Trophoblast cell (in vitro differentiated cells and primary cell): ENCODE measurements at regions not wholly inside any gene's neighbourhood (a gene's known extent, or its start where the extent isn't known, plus 50 kb on each side); places are given as distances from the start of the nearest gene placed in this dataset.

Source experiments
- DNase-seq, 2 donors: peaks; one replicate each; pipeline ENCODE4 v3.0.0-alpha.2; 2016
- H2AFZ ChIP-seq: 2 replicates; pipeline ENCODE4 v1.6.1; 2013; ENCODE audit warnings: low read length, moderate library complexity, mild to moderate bottlenecking; ENCODE audit not compliant: insufficient read depth, poor library complexity
- H2AK5ac ChIP-seq: 2 replicates; pipeline ENCODE4 v1.6.1; 2013; ENCODE audit warnings: mild to moderate bottlenecking, low read length
- H2BK120ac ChIP-seq: 2 replicates; pipeline ENCODE4 v1.6.1; 2013; ENCODE audit warnings: low read length, mild to moderate bottlenecking, moderate library complexity; ENCODE audit not compliant: insufficient read depth, poor library complexity
- H2BK12ac ChIP-seq: 2 replicates; pipeline ENCODE4 v1.6.1; 2013; ENCODE audit warnings: mild to moderate bottlenecking, low read length, moderate library complexity
- H2BK5ac ChIP-seq: 2 replicates; pipeline ENCODE4 v1.6.1; 2013; ENCODE audit warnings: low read length, low read depth, moderate library complexity, mild to moderate bottlenecking; ENCODE audit not compliant: poor library complexity
- H3K14ac ChIP-seq: 2 replicates; pipeline ENCODE4 v1.6.1; 2013; ENCODE audit warnings: mild to moderate bottlenecking, low read length
- H3K18ac ChIP-seq: 2 replicates; pipeline ENCODE4 v1.6.1; 2013; ENCODE audit warnings: mild to moderate bottlenecking, low read length
- H3K23ac ChIP-seq: 2 replicates; pipeline ENCODE4 v1.6.1; 2013; ENCODE audit warnings: low read length
- H3K27ac ChIP-seq: 2 replicates; pipeline ENCODE4 v1.5.1; 2013; ENCODE audit warnings: low read depth, mild to moderate bottlenecking, inconsistent platforms, low read length, moderate library complexity
- H3K27me3 ChIP-seq: 2 replicates; pipeline ENCODE4 v1.6.1; 2013; ENCODE audit warnings: inconsistent platforms, mild to moderate bottlenecking, low read length, moderate library complexity; ENCODE audit not compliant: insufficient read depth
- H3K36me3 ChIP-seq, 2 experiments: 1 replicate in 1 of 2; 2 replicates in 1 of 2; pipeline ENCODE4 v1.6.1; 2013; ENCODE audit warnings: low read length in 2 of 2, mild to moderate bottlenecking in 2 of 2, moderate library complexity in 1 of 2; ENCODE audit not compliant: insufficient read depth in 2 of 2, control insufficient read depth in 1 of 2
- H3K4ac ChIP-seq: 2 replicates; pipeline ENCODE4 v1.6.1; 2013; ENCODE audit warnings: low read depth, mild to moderate bottlenecking, low read length, moderate library complexity
- H3K4me1 ChIP-seq, 2 experiments: 1 replicate in 1 of 2; 2 replicates in 1 of 2; pipeline ENCODE4 v1.6.1; 2013; ENCODE audit warnings: low read length in 2 of 2, mild to moderate bottlenecking in 2 of 2, moderate library complexity in 1 of 2; ENCODE audit not compliant: insufficient read depth in 2 of 2, control insufficient read depth in 1 of 2
- H3K4me2 ChIP-seq: 2 replicates; pipeline ENCODE4 v1.6.1; 2013; ENCODE audit warnings: inconsistent platforms, mild to moderate bottlenecking, low read length, moderate library complexity
- H3K4me3 ChIP-seq: 2 replicates; pipeline ENCODE4 v1.5.1; 2013; ENCODE audit warnings: mild to moderate bottlenecking, low read depth, low read length, inconsistent platforms
- H3K79me1 ChIP-seq: one replicate; pipeline ENCODE4 v1.6.1; 2013; ENCODE audit warnings: low read length
- H3K79me2 ChIP-seq: 2 replicates; pipeline ENCODE4 v1.6.1; 2013; ENCODE audit warnings: low read length, mild to moderate bottlenecking; ENCODE audit not compliant: control insufficient read depth, insufficient read depth, poor library complexity
- H3K9ac ChIP-seq: 2 replicates; pipeline ENCODE4 v1.6.1; 2013; ENCODE audit warnings: mild to moderate bottlenecking, low read length
- H3K9me3 ChIP-seq: 2 replicates; pipeline ENCODE4 v1.6.1; 2013; ENCODE audit warnings: low read depth, mild to moderate bottlenecking, control low read depth, inconsistent platforms, low read length; ENCODE audit not compliant: insufficient read depth
- H4K12ac ChIP-seq: 2 replicates; pipeline ENCODE4 v1.6.1; 2013; ENCODE audit warnings: low read depth, mild to moderate bottlenecking, low read length, moderate library complexity
- H4K8ac ChIP-seq: 2 replicates; pipeline ENCODE4 v1.6.1; 2013; ENCODE audit warnings: low read depth, mild to moderate bottlenecking, low read length, moderate library complexity
- H4K91ac ChIP-seq: one replicate; pipeline ENCODE4 v1.6.1; 2013; ENCODE audit warnings: low read depth, mild to moderate bottlenecking, low read length, moderate library complexity
- WGBS: extraction: QIAGEN DNeasy Blood & Tissue Kit; methylation state at CpG from one replicate; pipeline ENCODE4 v1.1.7; 2013; ENCODE audit warnings: missing lambda C conversion rate; ENCODE audit not compliant: insufficient read length, insufficient coverage; ENCODE audit errors: extremely low coverage; 5-methylcytosine and 5-hydroxymethylcytosine counted together

DNA sequence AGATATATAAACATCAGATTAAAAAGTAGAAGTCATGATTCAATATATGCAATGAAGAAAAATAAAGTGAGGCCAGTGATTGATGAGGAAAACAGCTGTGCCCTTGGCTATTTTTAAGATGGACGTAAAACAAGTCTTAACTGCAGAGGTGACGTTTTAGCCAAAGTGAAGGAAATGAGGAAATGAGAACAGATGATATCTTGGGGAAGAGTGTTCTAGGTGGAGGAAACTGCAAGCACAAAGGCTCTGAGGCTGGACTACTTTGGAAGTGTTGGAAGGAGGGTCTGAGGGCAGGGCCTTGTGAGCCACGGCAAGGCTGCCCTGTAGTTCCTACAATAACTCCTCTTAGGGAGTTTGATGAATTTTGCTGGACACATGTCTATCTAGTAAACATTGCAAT lies 140.5 kb upstream of the AKR1E2 start:
- peaks cover 0 to 5% of the 10 kb centered on the region in 2 experiments for H3K4me1 ChIP-seq
- H3K4me3 ChIP-seq: no peak overlapping the region
- H2BK5ac ChIP-seq: no peak overlapping the region
- H3K9me3 ChIP-seq: no peaks in the 10 kb centered on the region
- no peak overlapping the region for H3K27ac ChIP-seq
- DNase-seq: no peak
- H3K14ac ChIP-seq: no peak overlapping the region
- no CpG with 5 or more reads among the region's 3 CpGs for WGBS
- H3K79me1 ChIP-seq: no peaks in the 10 kb centered on the region
- no peak overlapping the region for H4K8ac ChIP-seq
- H3K18ac ChIP-seq: no peak overlapping the region
- no peak overlapping the region for H3K23ac ChIP-seq
- peak overlapping the region; percentile 50 for H4K91ac ChIP-seq
- no peak overlapping the region for H3K4ac ChIP-seq
- no peaks in the 10 kb centered on the region for H3K79me2 ChIP-seq
- no peak overlapping the region for H2BK120ac ChIP-seq
- no peak overlapping the region for H3K4me2 ChIP-seq
- H3K27me3 ChIP-seq: no peaks in the 10 kb centered on the region
- H3K9ac ChIP-seq: no peak overlapping the region
- H4K12ac ChIP-seq: no peak overlapping the region
- no peaks in the 10 kb centered on the region for H3K36me3 ChIP-seq
- H2BK12ac ChIP-seq: peak overlapping the region; percentile 21
- no peak overlapping the region for H2AK5ac ChIP-seq
- no peak overlapping the region for H2AFZ ChIP-seq

DNA sequence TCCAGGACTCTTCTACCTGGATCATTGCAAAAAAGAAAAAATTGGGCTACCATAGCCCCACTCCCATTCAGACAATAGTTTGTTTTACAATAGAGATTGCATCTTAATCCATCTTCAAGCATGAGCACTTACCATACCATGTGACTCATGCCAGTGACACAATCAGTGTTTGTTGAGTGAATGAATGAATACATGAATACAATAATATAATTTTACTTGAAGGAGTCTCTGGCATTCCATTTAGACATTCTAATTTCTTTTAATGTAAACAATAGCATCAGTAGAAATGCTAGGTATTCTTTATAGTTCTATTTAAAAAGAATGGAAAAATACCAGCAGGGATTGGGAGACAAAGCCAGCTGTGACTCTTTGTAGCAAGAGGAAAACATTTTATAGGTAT lies 141.6 kb upstream of the AKR1E2 start:
- H3K23ac ChIP-seq: no peak overlapping the region
- H3K27me3 ChIP-seq: no peaks in the 10 kb centered on the region
- peaks cover 0 to 5% of the 10 kb centered on the region in 2 experiments for H3K4me1 ChIP-seq
- no peak overlapping the region for H3K18ac ChIP-seq
- H2BK120ac ChIP-seq: no peak overlapping the region
- H4K8ac ChIP-seq: no peak overlapping the region
- no peak overlapping the region for H2AK5ac ChIP-seq
- no peak overlapping the region for H2BK5ac ChIP-seq
- no peaks in the 10 kb centered on the region for H3K9me3 ChIP-seq
- H4K12ac ChIP-seq: no peak overlapping the region
- no peak overlapping the region for H3K27ac ChIP-seq
- H3K4ac ChIP-seq: no peak overlapping the region
- no peak overlapping the region for H4K91ac ChIP-seq
- no peaks in the 10 kb centered on the region for H3K79me2 ChIP-seq
- no peak overlapping the region for H3K14ac ChIP-seq
- no peaks in the 10 kb centered on the region for H3K36me3 ChIP-seq
- H2BK12ac ChIP-seq: no peak overlapping the region
- no peak overlapping the region for H2AFZ ChIP-seq
- no peak overlapping the region for H3K4me2 ChIP-seq
- no peak overlapping the region for H3K9ac ChIP-seq
- peak in 1 of 2 donors; percentile 50 for DNase-seq
- no peak overlapping the region for H3K4me3 ChIP-seq
- H3K79me1 ChIP-seq: no peaks in the 10 kb centered on the region

DNA sequence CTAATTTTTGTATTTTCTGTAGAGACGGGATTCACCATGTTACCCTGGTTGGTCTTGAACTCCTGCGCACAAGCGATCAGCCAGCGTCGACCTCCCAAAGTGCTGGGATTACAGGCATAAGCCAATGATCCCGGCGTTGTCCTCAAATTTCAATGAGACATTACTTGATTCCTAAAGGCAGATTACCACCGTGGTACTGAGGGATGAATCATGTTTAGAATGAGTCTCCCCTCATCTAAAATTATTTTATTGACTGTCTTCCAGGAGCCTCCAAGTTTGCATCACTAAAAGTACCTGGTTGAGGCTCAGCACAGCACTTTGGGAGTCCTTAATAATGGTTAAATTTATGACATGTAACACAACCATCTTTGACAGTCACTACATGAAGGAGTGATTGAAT lies 142.2 kb upstream of the AKR1E2 start:
- Histone ChIP-seq H4K91ac (no peak overlapping the region), H3K4me3 (no peak overlapping the region), H2BK5ac (no peak overlapping the region), H2AK5ac (no peak overlapping the region), H3K79me1 (no peaks in the 10 kb centered on the region), H3K18ac (no peak overlapping the region), H4K8ac (no peak overlapping the region), H3K14ac (no peak overlapping the region), H4K12ac (no peak overlapping the region), H3K27ac (no peak overlapping the region), H2BK12ac (no peak overlapping the region), H3K9ac (no peak overlapping the region), H3K4ac (no peak overlapping the region), H2AFZ (no peak overlapping the region), H3K27me3 (no peaks in the 10 kb centered on the region), H3K36me3 (no peaks in the 10 kb centered on the region), H3K4me1 (peaks cover 0 to 5% of the 10 kb centered on the region in 2 experiments), H3K79me2 (no peaks in the 10 kb centered on the region), H3K23ac (no peak overlapping the region), H2BK120ac (no peak overlapping the region), H3K4me2 (no peak overlapping the region), H3K9me3 (no peaks in the 10 kb centered on the region)
- no peak for DNase-seq
- WGBS: no CpG with 5 or more reads among the region's 8 CpGs

DNA sequence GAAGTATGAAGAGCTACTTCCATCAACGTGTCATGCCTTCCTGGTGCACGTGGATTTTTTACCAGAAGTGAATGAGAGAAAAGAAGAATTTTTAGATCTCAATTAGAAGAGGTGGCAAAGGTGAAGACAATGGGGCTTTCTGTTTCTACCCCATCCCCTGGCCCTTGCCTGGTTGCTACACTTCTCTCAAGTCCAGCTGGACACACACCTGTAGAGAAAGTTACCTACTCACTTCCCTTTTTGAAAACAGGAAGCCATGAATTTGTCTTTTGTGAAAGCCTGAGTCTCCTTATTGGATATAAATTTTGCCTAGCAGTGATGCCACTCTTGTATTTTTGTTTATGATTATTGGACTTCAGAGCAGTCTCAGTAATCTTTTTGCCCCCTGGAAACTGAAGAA lies 142.9 kb upstream of the AKR1E2 start:
- H3K14ac ChIP-seq: no peak overlapping the region
- no peak overlapping the region for H2BK12ac ChIP-seq
- no peak overlapping the region for H2AFZ ChIP-seq
- no peak overlapping the region for H3K27ac ChIP-seq
- H3K4me1 ChIP-seq: peaks cover 0 to 5% of the 10 kb centered on the region in 2 experiments
- no peaks in the 10 kb centered on the region for H3K79me2 ChIP-seq
- no peak overlapping the region for H4K91ac ChIP-seq
- no peak overlapping the region for H3K9ac ChIP-seq
- DNase-seq: no peak
- no peaks in the 10 kb centered on the region for H3K79me1 ChIP-seq
- H4K8ac ChIP-seq: no peak overlapping the region
- H2BK5ac ChIP-seq: no peak overlapping the region
- H3K27me3 ChIP-seq: no peaks in the 10 kb centered on the region
- H2BK120ac ChIP-seq: peak overlapping the region; percentile 18
- H4K12ac ChIP-seq: no peak overlapping the region
- H3K36me3 ChIP-seq: no peaks in the 10 kb centered on the region
- no peak overlapping the region for H3K4me3 ChIP-seq
- no peak overlapping the region for H2AK5ac ChIP-seq
- no peak overlapping the region for H3K4me2 ChIP-seq
- H3K9me3 ChIP-seq: no peaks in the 10 kb centered on the region
- H3K23ac ChIP-seq: no peak overlapping the region
- no peak overlapping the region for H3K18ac ChIP-seq
- no CpG with 5 or more reads among the region's 2 CpGs for WGBS
- no peak overlapping the region for H3K4ac ChIP-seq
